ENCODE measurements at regions not wholly inside any gene's neighbourhood (a gene's known extent, or its start where the extent isn't known, plus 50 kb on each side); places are given as distances from the start of the nearest gene placed in this dataset.

- Histone ChIP-seq H3K9me3 (ENCODE audit: control insufficient read depth, insufficient read depth, low read length) (peaks cover 3% of the 10 kb centered on the region; the same call in 1 of the 2 replicates), H3K36me3 (ENCODE audit: control insufficient read depth, insufficient read depth, low read length) (0 out of 2 replicates have a peak, but pooled peaks cover 3% of the 10 kb centered on the region), H3K4me1 (ENCODE audit: control insufficient read depth, insufficient read depth, low read length) (no peaks in the 10 kb centered on the region; the same call in 1 of the 2 replicates), H3K27ac (ENCODE audit: low read length) (no peak overlapping the region), H3K27me3 (ENCODE audit: control insufficient read depth, insufficient read depth, low read length) (no peaks in the 10 kb centered on the region), H3K4me3 (ENCODE audit: low read length) (no peak overlapping the region)
- DNase-seq (ENCODE audit: low read depth, low spot score): no peak
- WGBS (ENCODE audit: insufficient coverage, insufficient read length): no CpG with 5 or more reads among the region's 3 CpGs
Observed at GRCh38 chr15:26439681-26440080, 333.2 kb downstream of the GABRB3 start.

- Histone ChIP-seq H3K4me1 (ENCODE audit: control insufficient read depth, insufficient read depth, low read length) (no peaks in the 10 kb centered on the region; the same call in 1 of the 2 replicates), H3K27me3 (ENCODE audit: control insufficient read depth, insufficient read depth, low read length) (no peaks in the 10 kb centered on the region), H3K4me3 (ENCODE audit: low read length) (no peak overlapping the region), H3K36me3 (ENCODE audit: control insufficient read depth, insufficient read depth, low read length) (0 out of 2 replicates have a peak, but pooled peaks cover 3% of the 10 kb centered on the region), H3K27ac (ENCODE audit: low read length) (no peak overlapping the region), H3K9me3 (ENCODE audit: control insufficient read depth, insufficient read depth, low read length) (peaks cover 3% of the 10 kb centered on the region; the same call in 1 of the 2 replicates)
- no peak for DNase-seq (ENCODE audit: low read depth, low spot score)
- no CpG with 5 or more reads among the region's 6 CpGs for WGBS (ENCODE audit: insufficient coverage, insufficient read length)
Observed at GRCh38 chr15:26438718-26439117, 334.1 kb downstream of the GABRB3 start.

GRCh38 chr15:26438316-26438715, 334.6 kb downstream of the GABRB3 start:
- Histone ChIP-seq H3K9me3 (ENCODE audit: control insufficient read depth, insufficient read depth, low read length) (peaks cover 2% of the 10 kb centered on the region; the same call in 1 of the 2 replicates), H3K4me3 (ENCODE audit: low read length) (no peak overlapping the region), H3K4me1 (ENCODE audit: control insufficient read depth, insufficient read depth, low read length) (no peaks in the 10 kb centered on the region; the same call in 1 of the 2 replicates), H3K27me3 (ENCODE audit: control insufficient read depth, insufficient read depth, low read length) (no peaks in the 10 kb centered on the region), H3K36me3 (ENCODE audit: control insufficient read depth, insufficient read depth, low read length) (peaks cover 2% of the 10 kb centered on the region; the same call in 1 of the 2 replicates), H3K27ac (ENCODE audit: low read length) (no peak overlapping the region)
- WGBS (ENCODE audit: insufficient coverage, insufficient read length): no CpG with 5 or more reads among the region's 4 CpGs
- DNase-seq (ENCODE audit: low read depth, low spot score): no peak

GRCh38 chr15:26433818-26434217, 339.0 kb downstream of the GABRB3 start:
- Histone ChIP-seq H3K4me3 (ENCODE audit: low read length) (no peak overlapping the region), H3K36me3 (ENCODE audit: control insufficient read depth, insufficient read depth, low read length) (no peaks in the 10 kb centered on the region; the same call in 1 of the 2 replicates), H3K9me3 (ENCODE audit: control insufficient read depth, insufficient read depth, low read length) (no peaks in the 10 kb centered on the region), H3K4me1 (ENCODE audit: control insufficient read depth, insufficient read depth, low read length) (no peaks in the 10 kb centered on the region), H3K27me3 (ENCODE audit: control insufficient read depth, insufficient read depth, low read length) (no peaks in the 10 kb centered on the region), H3K27ac (ENCODE audit: low read length) (no peak overlapping the region)
- no peak for DNase-seq (ENCODE audit: low read depth, low spot score)
- WGBS (ENCODE audit: insufficient coverage, insufficient read length): no CpG with 5 or more reads among the region's 5 CpGs

GRCh38 chr15:26433060-26433459, 339.8 kb downstream of the GABRB3 start:
- WGBS (ENCODE audit: insufficient coverage, insufficient read length): no CpG with 5 or more reads among the region's 2 CpGs
- no peak for DNase-seq (ENCODE audit: low read depth, low spot score)
- no peaks in the 10 kb centered on the region; the same call in 1 of the 2 replicates for H3K36me3 ChIP-seq (ENCODE audit: control insufficient read depth, insufficient read depth, low read length)
- H3K4me3 ChIP-seq (ENCODE audit: low read length): no peak overlapping the region
- H3K27me3 ChIP-seq (ENCODE audit: control insufficient read depth, insufficient read depth, low read length): no peaks in the 10 kb centered on the region
- no peaks in the 10 kb centered on the region for H3K4me1 ChIP-seq (ENCODE audit: control insufficient read depth, insufficient read depth, low read length)
- H3K9me3 ChIP-seq (ENCODE audit: control insufficient read depth, insufficient read depth, low read length): no peaks in the 10 kb centered on the region
- H3K27ac ChIP-seq (ENCODE audit: low read length): no peak overlapping the region

GRCh38 chr15:26421065-26421464, 351.8 kb downstream of the GABRB3 start:
- Histone ChIP-seq H3K9me3 (ENCODE audit: control insufficient read depth, insufficient read depth, low read length) (no peaks in the 10 kb centered on the region), H3K4me3 (ENCODE audit: low read length) (no peak overlapping the region), H3K27ac (ENCODE audit: low read length) (no peak overlapping the region), H3K27me3 (ENCODE audit: control insufficient read depth, insufficient read depth, low read length) (no peaks in the 10 kb centered on the region), H3K36me3 (ENCODE audit: control insufficient read depth, insufficient read depth, low read length) (no peaks in the 10 kb centered on the region), H3K4me1 (ENCODE audit: control insufficient read depth, insufficient read depth, low read length) (peaks cover 2% of the 10 kb centered on the region; the same call in 1 of the 2 replicates)
- DNase-seq (ENCODE audit: low read depth, low spot score): no peak
- WGBS (ENCODE audit: insufficient coverage, insufficient read length): no CpG with 5 or more reads among the region's 2 CpGs

GRCh38 chr15:26395624-26396023, 377.2 kb downstream of the GABRB3 start:
- Histone ChIP-seq H3K36me3 (ENCODE audit: control insufficient read depth, insufficient read depth, low read length) (no peaks in the 10 kb centered on the region), H3K27ac (ENCODE audit: low read length) (no peak overlapping the region), H3K27me3 (ENCODE audit: control insufficient read depth, insufficient read depth, low read length) (no peaks in the 10 kb centered on the region), H3K4me1 (ENCODE audit: control insufficient read depth, insufficient read depth, low read length) (no peaks in the 10 kb centered on the region), H3K4me3 (ENCODE audit: low read length) (no peak overlapping the region), H3K9me3 (ENCODE audit: control insufficient read depth, insufficient read depth, low read length) (no peaks in the 10 kb centered on the region)
- DNase-seq (ENCODE audit: low read depth, low spot score): no peak
- WGBS (ENCODE audit: insufficient coverage, insufficient read length): no CpG with 5 or more reads among the region's 4 CpGs

- Histone ChIP-seq H3K9me3 (ENCODE audit: control insufficient read depth, insufficient read depth, low read length) (no peaks in the 10 kb centered on the region), H3K4me3 (ENCODE audit: low read length) (no peak overlapping the region), H3K4me1 (ENCODE audit: control insufficient read depth, insufficient read depth, low read length) (no peaks in the 10 kb centered on the region), H3K27me3 (ENCODE audit: control insufficient read depth, insufficient read depth, low read length) (no peaks in the 10 kb centered on the region), H3K27ac (ENCODE audit: low read length) (no peak overlapping the region), H3K36me3 (ENCODE audit: control insufficient read depth, insufficient read depth, low read length) (no peaks in the 10 kb centered on the region)
- DNase-seq (ENCODE audit: low read depth, low spot score): no peak
- whole genome bisulfite sequencing (ENCODE audit: insufficient coverage, insufficient read length): no CpG with 5 or more reads among the region's 8 CpGs
Observed at GRCh38 chr15:26394801-26395200, 378.1 kb downstream of the GABRB3 start.

- Histone ChIP-seq H3K4me1 (ENCODE audit: control insufficient read depth, insufficient read depth, low read length) (no peaks in the 10 kb centered on the region), H3K36me3 (ENCODE audit: control insufficient read depth, insufficient read depth, low read length) (no peaks in the 10 kb centered on the region)
- WGBS (ENCODE audit: insufficient coverage, insufficient read length): no CpG with 5 or more reads among the region's 2 CpGs
Observed at GRCh38 chr15:26392956-26393355, 379.9 kb downstream of the GABRB3 start.

GRCh38 chr15:26391567-26392194, 381.2 kb downstream of the GABRB3 start:
- no peak for DNase-seq (ENCODE audit: low read depth, low spot score)
- H3K9me3 ChIP-seq (ENCODE audit: control insufficient read depth, insufficient read depth, low read length): no peaks in the 10 kb centered on the region
- H3K27ac ChIP-seq (ENCODE audit: low read length): no peak overlapping the region
- WGBS (ENCODE audit: insufficient coverage, insufficient read length): no CpG with 5 or more reads among the region's 5 CpGs
- no peak overlapping the region for H3K4me3 ChIP-seq (ENCODE audit: low read length)
- no peaks in the 10 kb centered on the region for H3K4me1 ChIP-seq (ENCODE audit: control insufficient read depth, insufficient read depth, low read length)
- no peaks in the 10 kb centered on the region for H3K27me3 ChIP-seq (ENCODE audit: control insufficient read depth, insufficient read depth, low read length)
- H3K36me3 ChIP-seq (ENCODE audit: control insufficient read depth, insufficient read depth, low read length): no peaks in the 10 kb centered on the region

More at GRCh38 chr15:26392956-26393355, 379.9 kb downstream of the GABRB3 start:
- no peak overlapping the region for H3K27ac ChIP-seq (ENCODE audit: low read length)
- H3K27me3 ChIP-seq (ENCODE audit: control insufficient read depth, insufficient read depth, low read length): no peaks in the 10 kb centered on the region
- H3K4me3 ChIP-seq (ENCODE audit: low read length): no peak overlapping the region
- H3K9me3 ChIP-seq (ENCODE audit: control insufficient read depth, insufficient read depth, low read length): no peaks in the 10 kb centered on the region
- no peak for DNase-seq (ENCODE audit: low read depth, low spot score)
